Uterus (tissue), 2 donors: ENCODE measurements at regions not wholly inside any gene's neighbourhood (a gene's known extent, or its start where the extent isn't known, plus 50 kb on each side); places are given as distances from the start of the nearest gene placed in this dataset.

Experiments used
- POLR2A ChIP-seq, 2 donors: fragments of 450-650 bp; IDR thresholded peaks; one replicate each; pipeline ENCODE4 v1.6.1; 2016; ENCODE audit warnings: antibody characterized with exemption in 2 of 2, mild to moderate bottlenecking in 1 of 2, moderate library complexity in 1 of 2
- TF ChIP-seq, protein P1 (sequence below), 4 experiments: fragments of 200-600 bp in 2 of 4; fragments of 450-650 bp in 2 of 4; sonication (generic) in 2 of 4; IDR thresholded peaks; one replicate each; pipeline ENCODE4 v1.5.1; 2016 to 2019; ENCODE audit warnings: antibody characterized with exemption in 4 of 4, mild to moderate bottlenecking in 2 of 4, moderate library complexity in 1 of 4

DNA sequence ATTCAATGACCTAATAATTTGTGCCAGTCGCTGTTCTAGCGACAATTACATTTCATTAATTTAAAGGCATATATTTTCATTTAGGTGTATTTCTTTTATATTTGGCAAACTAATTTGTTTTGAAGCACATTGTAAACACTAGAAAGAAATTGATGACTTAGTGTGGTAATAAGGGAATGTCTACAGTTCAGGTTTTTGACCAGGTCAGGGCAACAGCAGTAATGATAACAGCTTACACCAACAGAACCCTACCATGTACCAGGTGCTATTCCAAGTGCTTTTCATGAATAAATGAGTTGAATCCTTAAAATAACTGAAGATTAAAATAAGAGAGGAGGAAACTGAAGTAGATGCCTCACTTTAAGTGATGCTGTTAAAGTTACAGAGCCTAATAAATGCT lies 85.4 kb upstream of the SLC38A2 start:
- TF ChIP-seq, protein P1, sequence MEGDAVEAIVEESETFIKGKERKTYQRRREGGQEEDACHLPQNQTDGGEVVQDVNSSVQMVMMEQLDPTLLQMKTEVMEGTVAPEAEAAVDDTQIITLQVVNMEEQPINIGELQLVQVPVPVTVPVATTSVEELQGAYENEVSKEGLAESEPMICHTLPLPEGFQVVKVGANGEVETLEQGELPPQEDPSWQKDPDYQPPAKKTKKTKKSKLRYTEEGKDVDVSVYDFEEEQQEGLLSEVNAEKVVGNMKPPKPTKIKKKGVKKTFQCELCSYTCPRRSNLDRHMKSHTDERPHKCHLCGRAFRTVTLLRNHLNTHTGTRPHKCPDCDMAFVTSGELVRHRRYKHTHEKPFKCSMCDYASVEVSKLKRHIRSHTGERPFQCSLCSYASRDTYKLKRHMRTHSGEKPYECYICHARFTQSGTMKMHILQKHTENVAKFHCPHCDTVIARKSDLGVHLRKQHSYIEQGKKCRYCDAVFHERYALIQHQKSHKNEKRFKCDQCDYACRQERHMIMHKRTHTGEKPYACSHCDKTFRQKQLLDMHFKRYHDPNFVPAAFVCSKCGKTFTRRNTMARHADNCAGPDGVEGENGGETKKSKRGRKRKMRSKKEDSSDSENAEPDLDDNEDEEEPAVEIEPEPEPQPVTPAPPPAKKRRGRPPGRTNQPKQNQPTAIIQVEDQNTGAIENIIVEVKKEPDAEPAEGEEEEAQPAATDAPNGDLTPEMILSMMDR (IDR thresholded peaks at IDR 0.05), result no peak
- no peak for TF ChIP-seq POLR2A (IDR thresholded peaks at IDR 0.05)
